Stimulated activated CD4-positive, alpha-beta T cell treated with anti-CD3 and anti-CD28 coated beads, Interleukin-2, amount 100 ng/mL, for 24 hours (primary cell): ENCODE measurements at regions not wholly inside any gene's neighbourhood (a gene's known extent, or its start where the extent isn't known, plus 50 kb on each side); places are given as distances from the start of the nearest gene placed in this dataset.
"Not testable (repeated sequence)": the region's sequence is repeated elsewhere in the genome, so short reads cannot be mapped to it uniquely, and the experiment has no call there.

Source experiments
- DNase-seq, 2 donors: peaks; one replicate each; pipeline ENCODE4 v3.0.0-alpha.2; 2020

- not testable (repeated sequence) for DNase-seq
Observed at GRCh38 chr4:49229243-49229642, 243.2 kb downstream of the CWH43 start.

GRCh38 chr4:49229713-49230112 lies 243.6 kb downstream of the CWH43 start:
- not testable (repeated sequence) for DNase-seq

GRCh38 chr4:49233346-49233745 lies 247.3 kb downstream of the CWH43 start:
- not testable (repeated sequence) for DNase-seq

GRCh38 chr4:49233749-49234148 lies 247.7 kb downstream of the CWH43 start:
- not testable (repeated sequence) for DNase-seq

- DNase-seq: not testable (repeated sequence)
Observed at GRCh38 chr4:49234382-49234781, 248.3 kb downstream of the CWH43 start.

GRCh38 chr4:49235413-49236160 lies 249.5 kb downstream of the CWH43 start:
- DNase-seq: not testable (repeated sequence)

- not testable (repeated sequence) for DNase-seq
Observed at GRCh38 chr4:49236474-49236873, 250.4 kb downstream of the CWH43 start.

- not testable (repeated sequence) for DNase-seq
Observed at GRCh38 chr4:49241295-49241694, 255.2 kb downstream of the CWH43 start.

GRCh38 chr4:49262786-49263185 lies 276.7 kb downstream of the CWH43 start:
- DNase-seq: not testable (repeated sequence)

- not testable (repeated sequence) for DNase-seq
Observed at GRCh38 chr4:49270435-49270834, 284.4 kb downstream of the CWH43 start.

GRCh38 chr4:49270912-49271311 lies 284.8 kb downstream of the CWH43 start:
- DNase-seq: not testable (repeated sequence)

GRCh38 chr4:49285905-49286304 lies 299.8 kb downstream of the CWH43 start:
- not testable (repeated sequence) for DNase-seq

GRCh38 chr4:49286926-49287745 lies 301.1 kb downstream of the CWH43 start:
- not testable (repeated sequence) for DNase-seq

GRCh38 chr4:49287893-49288292 lies 301.8 kb downstream of the CWH43 start:
- DNase-seq: not testable (repeated sequence)

GRCh38 chr4:49288796-49289195 lies 302.7 kb downstream of the CWH43 start:
- DNase-seq: not testable (repeated sequence)

- not testable (repeated sequence) for DNase-seq
Observed at GRCh38 chr4:49314815-49315214, 328.7 kb downstream of the CWH43 start.

GRCh38 chr4:49320725-49321410 lies 334.8 kb downstream of the CWH43 start:
- DNase-seq: not testable (repeated sequence)

- not testable (repeated sequence) for DNase-seq
Observed at GRCh38 chr4:49321511-49322300, 335.6 kb downstream of the CWH43 start.

- DNase-seq: peak in 1 of 2 donors; percentile 16
Observed at GRCh38 chr4:49322610-49323572, 336.8 kb downstream of the CWH43 start.

- not testable (repeated sequence) for DNase-seq
Observed at GRCh38 chr4:49323573-49323940, 337.5 kb downstream of the CWH43 start.
